ENCODE measurements at regions not wholly inside any gene's neighbourhood (a gene's known extent, or its start where the extent isn't known, plus 50 kb on each side); places are given as distances from the start of the nearest gene placed in this dataset.

DNA sequence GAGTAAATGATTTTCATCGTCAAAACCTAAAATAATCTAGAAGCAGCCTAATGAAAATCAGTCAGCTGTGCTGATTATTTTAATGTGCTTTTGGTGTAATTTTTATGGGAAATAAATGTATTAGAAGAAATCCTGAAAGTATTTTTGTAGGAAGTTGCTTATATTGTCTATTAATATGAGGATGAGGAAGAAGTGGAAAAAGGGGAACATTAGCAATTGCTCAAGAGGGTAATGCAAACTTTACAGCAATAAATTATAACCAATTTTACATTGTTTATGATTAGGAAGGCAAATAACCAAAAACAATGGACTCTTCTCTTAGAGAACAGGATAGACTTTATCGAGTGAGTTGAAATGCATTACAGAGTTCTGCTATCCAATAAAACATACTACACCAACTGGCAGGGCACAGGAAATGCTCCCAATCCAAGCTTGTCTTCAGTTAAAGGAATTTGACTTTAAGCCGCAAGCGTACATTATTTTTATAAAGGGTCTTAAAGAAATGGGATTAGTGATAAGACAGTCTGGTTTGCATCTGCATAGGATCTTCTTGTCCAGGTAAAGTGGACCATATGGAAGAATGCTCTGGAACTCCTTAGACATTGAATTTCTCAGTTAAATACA lies 374.8 kb downstream of the PDGFC start:
- no peak overlapping the region for H3K27ac ChIP-seq
- 82 to 88% methylated on average over 4 of the region's 4 CpGs for WGBS, 2 donors

DNA sequence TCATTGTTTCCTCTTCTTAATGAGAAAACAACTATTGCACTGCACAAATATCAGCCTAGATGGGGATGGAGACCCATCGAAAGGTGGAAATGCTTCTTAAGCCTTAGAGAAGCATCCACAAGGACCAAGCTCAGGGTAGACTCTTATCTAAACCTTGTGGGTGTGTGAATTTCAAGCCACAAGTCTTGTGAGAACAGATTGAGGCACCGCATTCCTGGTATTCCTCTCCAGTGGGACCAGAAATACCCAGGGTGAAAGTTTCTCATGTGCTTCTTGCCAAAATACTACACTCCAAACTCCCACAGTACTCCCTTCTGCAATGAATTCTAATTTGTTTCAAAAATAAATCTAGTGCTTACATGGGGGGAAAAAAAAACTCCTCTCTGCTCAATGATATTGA lies 375.6 kb downstream of the PDGFC start:
- H3K9me3 ChIP-seq = no peaks in the 10 kb centered on the region
- intact Hi-C loops (cut with DNase I) = loop anchor here (5.0 kb wide), 1 partner anchor 376 kb away; the partner anchor contains the start of gene PDGFC
- no peaks in the 10 kb centered on the region for H3K36me3 ChIP-seq
- H3K4me1 ChIP-seq = peaks cover 0 to 6% (median 3%) of the 10 kb centered on the region in 4 donors
- H3K4me3 ChIP-seq = no peak overlapping the region
- H3K27me3 ChIP-seq = no peaks in the 10 kb centered on the region
- no peak overlapping the region for H3K27ac ChIP-seq
- TF ChIP-seq POLR2AphosphoS5 (IDR thresholded peaks at IDR 0.05) (no peak), POLR2A (IDR thresholded peaks at IDR 0.05) (no peak), EP300 (IDR thresholded peaks at IDR 0.05) (no peak)
- TF ChIP-seq, protein P1, sequence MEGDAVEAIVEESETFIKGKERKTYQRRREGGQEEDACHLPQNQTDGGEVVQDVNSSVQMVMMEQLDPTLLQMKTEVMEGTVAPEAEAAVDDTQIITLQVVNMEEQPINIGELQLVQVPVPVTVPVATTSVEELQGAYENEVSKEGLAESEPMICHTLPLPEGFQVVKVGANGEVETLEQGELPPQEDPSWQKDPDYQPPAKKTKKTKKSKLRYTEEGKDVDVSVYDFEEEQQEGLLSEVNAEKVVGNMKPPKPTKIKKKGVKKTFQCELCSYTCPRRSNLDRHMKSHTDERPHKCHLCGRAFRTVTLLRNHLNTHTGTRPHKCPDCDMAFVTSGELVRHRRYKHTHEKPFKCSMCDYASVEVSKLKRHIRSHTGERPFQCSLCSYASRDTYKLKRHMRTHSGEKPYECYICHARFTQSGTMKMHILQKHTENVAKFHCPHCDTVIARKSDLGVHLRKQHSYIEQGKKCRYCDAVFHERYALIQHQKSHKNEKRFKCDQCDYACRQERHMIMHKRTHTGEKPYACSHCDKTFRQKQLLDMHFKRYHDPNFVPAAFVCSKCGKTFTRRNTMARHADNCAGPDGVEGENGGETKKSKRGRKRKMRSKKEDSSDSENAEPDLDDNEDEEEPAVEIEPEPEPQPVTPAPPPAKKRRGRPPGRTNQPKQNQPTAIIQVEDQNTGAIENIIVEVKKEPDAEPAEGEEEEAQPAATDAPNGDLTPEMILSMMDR (IDR thresholded peaks at IDR 0.05) = no peak
- no peak for DNase-seq
- 94 to 95% methylated on average over 2 of the region's 2 CpGs for WGBS, 2 donors

More for the DNA sequence above, 374.8 kb downstream of the PDGFC start:
- Histone ChIP-seq H3K27me3 (no peaks in the 10 kb centered on the region), H3K4me1 (peaks cover 0 to 6% (median 3%) of the 10 kb centered on the region in 4 donors), H3K9me3 (no peaks in the 10 kb centered on the region), H3K36me3 (no peaks in the 10 kb centered on the region), H3K4me3 (no peak overlapping the region)
- no peak for DNase-seq
- TF ChIP-seq, protein P1 (IDR thresholded peaks at IDR 0.05) = no peak
- TF ChIP-seq EP300 (IDR thresholded peaks at IDR 0.05) (no peak), POLR2AphosphoS5 (IDR thresholded peaks at IDR 0.05) (no peak), POLR2A (IDR thresholded peaks at IDR 0.05) (no peak)
- intact Hi-C loops (cut with DNase I) = loop anchor here (5.0 kb wide), 1 partner anchor 375 kb away; the partner anchor contains the start of gene PDGFC

DNA sequence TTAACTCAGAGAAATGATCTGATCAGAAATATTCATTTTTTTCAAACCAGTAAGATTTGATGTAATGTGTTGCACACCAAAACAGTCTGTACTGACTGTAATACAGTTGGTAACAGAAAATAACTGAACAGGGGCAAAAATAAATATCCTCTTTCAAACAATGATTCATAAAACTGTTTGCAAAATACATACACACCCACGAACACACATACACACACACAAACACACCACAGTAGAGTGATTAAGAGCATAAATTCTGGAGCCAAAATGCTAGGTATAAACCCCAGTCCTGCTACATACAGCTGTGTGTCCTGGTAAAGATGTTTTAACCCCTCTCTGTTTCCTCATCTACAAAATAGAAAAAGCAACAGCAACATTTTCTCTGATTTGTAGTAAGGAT lies 376.6 kb downstream of the PDGFC start:
- Histone ChIP-seq H3K27me3 (no peaks in the 10 kb centered on the region), H3K4me3 (no peak overlapping the region), H3K36me3 (no peaks in the 10 kb centered on the region), H3K27ac (no peak overlapping the region), H3K4me1 (peaks cover 0 to 6% (median 3%) of the 10 kb centered on the region in 4 donors), H3K9me3 (no peaks in the 10 kb centered on the region)
- no peak for DNase-seq
- no peak for TF ChIP-seq POLR2A (IDR thresholded peaks at IDR 0.05)
- TF ChIP-seq EP300 (IDR thresholded peaks at IDR 0.05) = no peak
- no peak for TF ChIP-seq POLR2AphosphoS5 (IDR thresholded peaks at IDR 0.05)
- TF ChIP-seq, protein P1 (IDR thresholded peaks at IDR 0.05) = no peak
- intact Hi-C loops (cut with DNase I) = loop anchor here (5.0 kb wide), 1 partner anchor 377 kb away; the partner anchor contains the start of gene PDGFC
- 7 to 47% methylated on average over 1 of the region's 1 CpG for WGBS, 2 donors

DNA sequence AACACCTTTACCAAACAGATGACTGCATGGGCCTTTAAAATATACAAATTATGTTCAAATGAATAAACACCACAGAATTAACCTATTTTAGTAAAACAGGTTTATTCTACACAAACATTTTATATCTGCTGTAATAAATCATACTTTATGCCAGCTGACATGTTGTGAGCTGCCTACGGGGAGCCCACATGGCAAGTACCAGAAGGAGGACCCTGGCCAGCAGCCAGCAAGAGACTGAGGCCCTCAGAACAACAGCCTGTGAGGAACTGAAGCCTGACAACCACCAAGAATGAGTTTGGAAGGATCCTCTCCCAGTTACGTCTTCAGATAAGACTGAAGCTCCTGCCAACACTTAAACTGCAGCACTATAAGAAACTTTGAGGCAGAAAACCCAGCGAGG lies 377.0 kb downstream of the PDGFC start:
- Histone ChIP-seq H3K27me3 (no peaks in the 10 kb centered on the region), H3K36me3 (no peaks in the 10 kb centered on the region), H3K4me1 (peaks cover 0 to 6% (median 3%) of the 10 kb centered on the region in 4 donors), H3K27ac (no peak overlapping the region), H3K4me3 (no peak overlapping the region), H3K9me3 (no peaks in the 10 kb centered on the region)
- DNase-seq = peak; percentile 71
- WGBS, 2 donors = 9 to 29% methylated on average over 3 of the region's 3 CpGs
- TF ChIP-seq, protein P1 (IDR thresholded peaks at IDR 0.05) = no peak
- TF ChIP-seq POLR2AphosphoS5 (IDR thresholded peaks at IDR 0.05) = no peak
- TF ChIP-seq POLR2A (IDR thresholded peaks at IDR 0.05) = no peak
- no peak for TF ChIP-seq EP300 (IDR thresholded peaks at IDR 0.05)
- intact Hi-C loops (cut with DNase I) = loop anchor here (5.0 kb wide), 1 partner anchor 378 kb away; the partner anchor contains the start of gene PDGFC

Measured in sigmoid colon (tissue), 6 donors.